ENCODE measurements at regions not wholly inside any gene's neighbourhood (a gene's known extent, or its start where the extent isn't known, plus 50 kb on each side); places are given as distances from the start of the nearest gene placed in this dataset.

DNA sequence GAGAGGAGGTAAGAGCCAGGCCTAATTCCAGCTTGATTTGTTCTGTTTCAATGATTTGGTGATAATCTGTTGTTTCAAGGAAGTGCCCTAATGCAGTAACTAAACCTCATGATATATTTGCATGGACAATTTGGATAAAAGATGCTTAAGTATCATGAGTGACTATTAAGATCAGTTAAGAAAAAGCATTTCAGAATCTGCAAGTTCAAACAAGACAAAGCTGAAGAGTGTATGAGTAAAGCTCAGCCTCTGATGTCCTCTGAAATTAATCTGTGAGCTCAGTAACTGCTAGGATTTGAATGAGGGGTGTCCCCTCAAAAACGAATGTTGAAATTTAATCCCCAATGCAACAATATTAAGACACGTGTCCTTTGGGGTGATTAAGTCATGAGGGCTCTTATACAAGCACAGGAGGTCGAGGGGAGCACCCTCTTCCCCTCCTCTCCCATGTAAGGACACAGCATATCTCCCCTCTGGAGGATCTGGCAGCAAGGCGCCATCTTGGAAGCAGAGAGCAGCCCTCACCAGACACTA lies 949.2 kb downstream of the GALC start:
- TF ChIP-seq, protein P1, sequence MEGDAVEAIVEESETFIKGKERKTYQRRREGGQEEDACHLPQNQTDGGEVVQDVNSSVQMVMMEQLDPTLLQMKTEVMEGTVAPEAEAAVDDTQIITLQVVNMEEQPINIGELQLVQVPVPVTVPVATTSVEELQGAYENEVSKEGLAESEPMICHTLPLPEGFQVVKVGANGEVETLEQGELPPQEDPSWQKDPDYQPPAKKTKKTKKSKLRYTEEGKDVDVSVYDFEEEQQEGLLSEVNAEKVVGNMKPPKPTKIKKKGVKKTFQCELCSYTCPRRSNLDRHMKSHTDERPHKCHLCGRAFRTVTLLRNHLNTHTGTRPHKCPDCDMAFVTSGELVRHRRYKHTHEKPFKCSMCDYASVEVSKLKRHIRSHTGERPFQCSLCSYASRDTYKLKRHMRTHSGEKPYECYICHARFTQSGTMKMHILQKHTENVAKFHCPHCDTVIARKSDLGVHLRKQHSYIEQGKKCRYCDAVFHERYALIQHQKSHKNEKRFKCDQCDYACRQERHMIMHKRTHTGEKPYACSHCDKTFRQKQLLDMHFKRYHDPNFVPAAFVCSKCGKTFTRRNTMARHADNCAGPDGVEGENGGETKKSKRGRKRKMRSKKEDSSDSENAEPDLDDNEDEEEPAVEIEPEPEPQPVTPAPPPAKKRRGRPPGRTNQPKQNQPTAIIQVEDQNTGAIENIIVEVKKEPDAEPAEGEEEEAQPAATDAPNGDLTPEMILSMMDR (IDR thresholded peaks at IDR 0.05), result no peak
- TF ChIP-seq EP300 (IDR thresholded peaks at IDR 0.05), result no peak
